ENCODE measurements at regions not wholly inside any gene's neighbourhood (a gene's known extent, or its start where the extent isn't known, plus 50 kb on each side); places are given as distances from the start of the nearest gene placed in this dataset.

DNA sequence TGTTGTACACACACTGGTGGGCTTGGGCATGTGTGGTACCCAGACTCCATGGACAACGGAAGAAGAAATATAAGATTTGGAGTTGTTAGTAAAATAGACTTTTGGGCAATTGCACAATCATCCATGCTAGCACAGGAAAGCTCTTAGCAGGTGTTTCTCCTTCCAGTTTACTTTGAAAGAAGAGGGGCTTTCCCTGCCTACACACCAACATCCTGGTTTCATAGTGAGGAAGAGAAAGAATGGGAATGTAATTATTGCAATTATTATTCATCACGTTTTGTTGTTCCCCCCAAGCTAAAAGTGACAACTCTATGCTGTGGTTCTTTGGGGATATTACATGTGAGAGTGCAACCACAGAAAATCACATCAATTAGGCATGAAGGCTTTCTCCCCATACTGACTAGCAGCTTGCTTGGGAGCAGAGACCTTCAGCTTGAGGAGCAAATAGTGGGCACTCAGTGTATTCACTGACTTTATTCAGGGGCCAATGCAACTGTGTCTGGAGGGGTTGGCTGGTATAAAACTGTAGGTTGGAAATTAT, 57.2 kb upstream of the PUDP start:
- 45 to 53% methylated on average over 2 of the region's 2 CpGs for WGBS, 2 donors
- H3K27me3 ChIP-seq, result no peaks in the 10 kb centered on the region
- no peak overlapping the region for H3K27ac ChIP-seq
- DNase-seq (no peak), ATAC-seq (no peak)
- H3K9me3 ChIP-seq, result no peaks in the 10 kb centered on the region
- no peak for TF ChIP-seq POLR2A (IDR thresholded peaks at IDR 0.05)
- TF ChIP-seq, protein P1, sequence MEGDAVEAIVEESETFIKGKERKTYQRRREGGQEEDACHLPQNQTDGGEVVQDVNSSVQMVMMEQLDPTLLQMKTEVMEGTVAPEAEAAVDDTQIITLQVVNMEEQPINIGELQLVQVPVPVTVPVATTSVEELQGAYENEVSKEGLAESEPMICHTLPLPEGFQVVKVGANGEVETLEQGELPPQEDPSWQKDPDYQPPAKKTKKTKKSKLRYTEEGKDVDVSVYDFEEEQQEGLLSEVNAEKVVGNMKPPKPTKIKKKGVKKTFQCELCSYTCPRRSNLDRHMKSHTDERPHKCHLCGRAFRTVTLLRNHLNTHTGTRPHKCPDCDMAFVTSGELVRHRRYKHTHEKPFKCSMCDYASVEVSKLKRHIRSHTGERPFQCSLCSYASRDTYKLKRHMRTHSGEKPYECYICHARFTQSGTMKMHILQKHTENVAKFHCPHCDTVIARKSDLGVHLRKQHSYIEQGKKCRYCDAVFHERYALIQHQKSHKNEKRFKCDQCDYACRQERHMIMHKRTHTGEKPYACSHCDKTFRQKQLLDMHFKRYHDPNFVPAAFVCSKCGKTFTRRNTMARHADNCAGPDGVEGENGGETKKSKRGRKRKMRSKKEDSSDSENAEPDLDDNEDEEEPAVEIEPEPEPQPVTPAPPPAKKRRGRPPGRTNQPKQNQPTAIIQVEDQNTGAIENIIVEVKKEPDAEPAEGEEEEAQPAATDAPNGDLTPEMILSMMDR (IDR thresholded peaks at IDR 0.05), result no peak
- intact Hi-C loops (cut with DNase I), result no loop called here
- no peaks in the 10 kb centered on the region for H3K36me3 ChIP-seq (replicated peaks in 1 of 2; ENCODE audit: insufficient read depth in 1 of 2, low read depth in 2 of 2)
- H3K4me1 ChIP-seq, result no peaks in the 10 kb centered on the region
- H3K4me3 ChIP-seq, result no peak overlapping the region

DNA sequence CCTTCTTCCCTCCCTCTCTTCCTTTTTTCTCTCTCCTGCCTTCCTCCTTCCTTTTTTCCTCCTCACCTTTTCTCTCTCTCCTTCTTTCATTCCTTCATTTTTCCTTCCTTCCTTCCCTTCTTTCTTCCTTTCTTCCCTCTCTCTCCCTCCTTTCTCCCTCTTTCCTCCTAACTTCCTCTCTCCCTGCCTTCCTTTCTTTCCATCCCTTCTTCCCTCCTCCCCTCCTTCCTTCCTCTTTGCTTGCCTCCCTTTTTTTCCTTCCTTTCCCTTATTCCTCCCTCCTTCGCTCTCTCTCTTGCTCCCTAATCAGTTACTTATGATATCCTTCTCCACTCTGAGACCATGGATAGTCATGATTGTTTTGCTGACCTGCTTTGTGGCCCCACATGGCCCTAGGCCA, 56.7 kb upstream of the PUDP start:
- Histone ChIP-seq H3K9me3 (no peaks in the 10 kb centered on the region), H3K4me3 (no peak overlapping the region), H3K36me3 (replicated peaks in 1 of 2; ENCODE audit: insufficient read depth in 1 of 2, low read depth in 2 of 2) (no peaks in the 10 kb centered on the region), H3K27ac (no peak overlapping the region), H3K4me1 (no peaks in the 10 kb centered on the region), H3K27me3 (no peaks in the 10 kb centered on the region)
- WGBS, 2 donors, result 100% methylated on average over 1 of the region's 1 CpG
- no peak for TF ChIP-seq POLR2A (IDR thresholded peaks at IDR 0.05)
- TF ChIP-seq, protein P1 (IDR thresholded peaks at IDR 0.05), result no peak
- ATAC-seq, result no peak
- intact Hi-C loops (cut with DNase I), result no loop called here
- DNase-seq, result no peak

DNA sequence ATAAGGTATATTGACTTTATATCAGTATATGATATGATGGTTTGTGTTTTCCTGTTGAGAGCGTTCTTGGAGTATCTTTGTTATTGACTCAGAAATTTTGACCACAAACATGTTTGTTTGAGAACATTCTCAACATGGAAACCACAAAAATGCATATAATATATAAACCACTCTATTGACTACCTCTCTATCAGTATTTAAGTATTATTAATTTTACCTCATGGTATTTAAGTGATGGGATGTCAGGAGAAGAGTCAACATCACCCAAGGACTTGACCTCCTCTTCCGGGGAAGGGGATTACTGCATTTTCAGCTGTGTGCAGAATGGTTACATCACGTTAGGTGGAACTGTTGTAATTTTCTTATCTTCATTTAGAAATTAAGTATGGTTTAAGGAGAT, 54.3 kb upstream of the PUDP start:
- WGBS, 2 donors, result 80 to 91% methylated on average over 3 of the region's 3 CpGs
- Histone ChIP-seq H3K27me3 (no peaks in the 10 kb centered on the region), H3K9me3 (no peaks in the 10 kb centered on the region), H3K4me1 (no peaks in the 10 kb centered on the region), H3K27ac (no peak overlapping the region), H3K4me3 (no peak overlapping the region), H3K36me3 (replicated peaks in 1 of 2; ENCODE audit: insufficient read depth in 1 of 2, low read depth in 2 of 2) (no peaks in the 10 kb centered on the region)
- ATAC-seq (no peak), DNase-seq (no peak)
- intact Hi-C loops (cut with DNase I), result no loop called here
- TF ChIP-seq POLR2A (IDR thresholded peaks at IDR 0.05), result no peak
- TF ChIP-seq, protein P1 (IDR thresholded peaks at IDR 0.05), result no peak

- H3K4me1 ChIP-seq, result no peaks in the 10 kb centered on the region
- H3K4me3 ChIP-seq, result no peak overlapping the region
- 94 to 95% methylated on average over 4 of the region's 4 CpGs for whole genome bisulfite sequencing, 2 donors
- H3K9me3 ChIP-seq, result no peaks in the 10 kb centered on the region
- intact Hi-C loops (cut with DNase I), result no loop called here
- H3K27me3 ChIP-seq, result no peaks in the 10 kb centered on the region
- ATAC-seq (no peak), DNase-seq (no peak)
- TF ChIP-seq POLR2A (IDR thresholded peaks at IDR 0.05), result no peak
- TF ChIP-seq, protein P1 (IDR thresholded peaks at IDR 0.05), result no peak
- no peaks in the 10 kb centered on the region for H3K36me3 ChIP-seq (replicated peaks in 1 of 2; ENCODE audit: insufficient read depth in 1 of 2, low read depth in 2 of 2)
- no peak overlapping the region for H3K27ac ChIP-seq
Observed at GRCh38 chrX:7201496-7201895, 53.5 kb upstream of the PUDP start.

DNA sequence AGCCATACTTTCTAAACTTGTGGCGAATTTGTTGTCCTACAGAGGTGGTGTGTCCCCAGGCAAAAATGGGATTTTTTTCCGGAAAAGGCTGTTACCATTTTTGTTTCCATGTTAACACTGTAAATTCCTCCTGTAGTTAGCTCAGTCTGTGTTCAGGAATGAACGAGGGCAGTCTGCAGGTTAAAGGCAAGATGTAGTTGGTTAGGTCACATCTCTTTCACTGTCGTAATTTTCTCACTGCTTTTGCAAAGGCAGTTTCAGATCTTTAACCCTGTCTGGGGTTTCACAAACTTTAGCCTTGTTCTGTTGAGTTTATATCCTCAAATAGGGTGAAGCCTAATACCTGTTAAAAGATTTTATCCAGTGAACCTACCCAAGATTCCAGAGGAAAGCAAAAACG, 50.5 kb upstream of the PUDP start:
- H3K27me3 ChIP-seq, result no peaks in the 10 kb centered on the region
- ATAC-seq (no peak), DNase-seq (no peak)
- no peaks in the 10 kb centered on the region for H3K36me3 ChIP-seq (replicated peaks in 1 of 2; ENCODE audit: insufficient read depth in 1 of 2, low read depth in 2 of 2)
- no peaks in the 10 kb centered on the region for H3K4me1 ChIP-seq
- intact Hi-C loops (cut with DNase I), result no loop called here
- H3K4me3 ChIP-seq, result no peak overlapping the region
- H3K9me3 ChIP-seq, result no peaks in the 10 kb centered on the region
- WGBS, 2 donors, result 65 to 76% methylated on average over 5 of the region's 5 CpGs
- H3K27ac ChIP-seq, result no peak overlapping the region
- no peak for TF ChIP-seq POLR2A (IDR thresholded peaks at IDR 0.05)
- TF ChIP-seq, protein P1 (IDR thresholded peaks at IDR 0.05), result no peak

Measured in body of pancreas (tissue), 4 donors.